Astrocyte (in vitro differentiated cells and primary cell): ENCODE measurements at regions not wholly inside any gene's neighbourhood (a gene's known extent, or its start where the extent isn't known, plus 50 kb on each side); places are given as distances from the start of the nearest gene placed in this dataset.

ENCODE experiments used
- CTCF ChIP-seq: IDR thresholded peaks from 2 replicates; pipeline ENCODE4 v1.5.1; 2011; ENCODE audit warnings: low read depth, mild to moderate bottlenecking, inconsistent platforms, low read length, moderate library complexity; ENCODE audit not compliant: insufficient read depth
- EZH2 ChIP-seq: IDR thresholded peaks from 2 replicates; pipeline ENCODE4 v1.6.1; 2012; ENCODE audit warnings: mild to moderate bottlenecking, low read length, inconsistent platforms; ENCODE audit not compliant: insufficient read depth

GRCh38 chr5:92942762-92943161 is 638.3 kb downstream of the NR2F1-AS1 start:
- TF ChIP-seq EZH2, result no peak
- no peak for TF ChIP-seq CTCF
